HuH-7.5 (cell line): ENCODE measurements at regions not wholly inside any gene's neighbourhood (a gene's known extent, or its start where the extent isn't known, plus 50 kb on each side); places are given as distances from the start of the nearest gene placed in this dataset.

Experiments used
- DNase-seq: peaks from one replicate; pipeline ENCODE4 v3.0.0; 2011; ENCODE audit warnings: low spot score

- DNase-seq = no peak
Measured at GRCh38 chr4:24666816-24667477, 82.6 kb upstream of the DHX15 start.

GRCh38 chr4:24668956-24669355, 84.6 kb upstream of the DHX15 start:
- no peak for DNase-seq

- no peak for DNase-seq
Measured at GRCh38 chr4:24669751-24670150, 85.4 kb upstream of the DHX15 start.

GRCh38 chr4:24671849-24672248, 87.5 kb upstream of the DHX15 start:
- no peak for DNase-seq

GRCh38 chr4:24672880-24673279, 88.5 kb upstream of the DHX15 start:
- DNase-seq = no peak

GRCh38 chr4:24674279-24674678, 89.9 kb upstream of the DHX15 start:
- no peak for DNase-seq

- DNase-seq = no peak
Measured at GRCh38 chr4:24675721-24676389, 91.5 kb upstream of the DHX15 start.

- DNase-seq = no peak
Measured at GRCh38 chr4:24677909-24678308, 93.6 kb upstream of the DHX15 start.

GRCh38 chr4:24680746-24681448, 96.5 kb upstream of the DHX15 start:
- DNase-seq = no peak

GRCh38 chr4:24683116-24683515, 98.8 kb upstream of the DHX15 start:
- DNase-seq = no peak

GRCh38 chr4:24686866-24687692, 102.7 kb upstream of the DHX15 start:
- peak; percentile 25 for DNase-seq

GRCh38 chr4:24688453-24688852, 104.1 kb upstream of the DHX15 start:
- DNase-seq = no peak

- no peak for DNase-seq
Measured at GRCh38 chr4:24689212-24689611, 104.9 kb upstream of the DHX15 start.

- DNase-seq = no peak
Measured at GRCh38 chr4:24690436-24690835, 104.9 kb upstream of the SOD3 start.

- DNase-seq = no peak
Measured at GRCh38 chr4:24693636-24694035, 101.7 kb upstream of the SOD3 start.

GRCh38 chr4:24700118-24700517, 95.3 kb upstream of the SOD3 start:
- no peak for DNase-seq

- no peak for DNase-seq
Measured at GRCh38 chr4:24701683-24702082, 93.7 kb upstream of the SOD3 start.

GRCh38 chr4:24702281-24702680, 93.1 kb upstream of the SOD3 start:
- DNase-seq = no peak

- no peak for DNase-seq
Measured at GRCh38 chr4:24703298-24703697, 92.1 kb upstream of the SOD3 start.

- DNase-seq = no peak
Measured at GRCh38 chr4:24704149-24704548, 91.2 kb upstream of the SOD3 start.

- no peak for DNase-seq
Measured at GRCh38 chr4:24705016-24705753, 90.2 kb upstream of the SOD3 start.

- DNase-seq = no peak
Measured at GRCh38 chr4:24713604-24714003, 81.8 kb upstream of the SOD3 start.
